GM23248 (cell line): ENCODE measurements at regions not wholly inside any gene's neighbourhood (a gene's known extent, or its start where the extent isn't known, plus 50 kb on each side); places are given as distances from the start of the nearest gene placed in this dataset.

Experiments
- DNase-seq: peaks from one replicate; pipeline ENCODE4 v3.0.0-alpha.2; 2015
- H2AFZ ChIP-seq: fragments of 200-600 bp; sonication (generic); 2 replicates; pipeline ENCODE4 v1.6.1; 2016; ENCODE audit warnings: antibody characterized with exemption
- H3F3A ChIP-seq: fragments of 200-600 bp; sonication (generic); 2 replicates; pipeline ENCODE4 v1.6.1; 2016; ENCODE audit warnings: mild to moderate bottlenecking, antibody characterized with exemption, mixed run types; ENCODE audit not compliant: insufficient read depth
- H3K27ac ChIP-seq: fragments of 200-600 bp; sonication (generic); 2 replicates; pipeline ENCODE4 v1.5.1; 2016; ENCODE audit warnings: mild to moderate bottlenecking
- H3K27me3 ChIP-seq: fragments of 200-600 bp; sonication (generic); replicated peaks from 2 replicates; pipeline ENCODE4 v1.6.1; 2016; ENCODE audit warnings: mild to moderate bottlenecking; ENCODE audit not compliant: insufficient read depth
- H3K36me3 ChIP-seq: fragments of 200-600 bp; sonication (generic); 2 replicates; pipeline ENCODE4 v1.6.1; 2016; ENCODE audit warnings: low read depth, mild to moderate bottlenecking
- H3K4me1 ChIP-seq: fragments of 200-600 bp; sonication (generic); 2 replicates; pipeline ENCODE4 v1.6.1; 2016; ENCODE audit warnings: mild to moderate bottlenecking; ENCODE audit not compliant: insufficient read depth
- H3K4me2 ChIP-seq: fragments of 200-600 bp; sonication (generic); one replicate; pipeline ENCODE4 v1.6.1; 2016; ENCODE audit warnings: mild to moderate bottlenecking; ENCODE audit not compliant: unreplicated experiment
- H3K4me3 ChIP-seq: fragments of 200-600 bp; sonication (generic); 2 replicates; pipeline ENCODE4 v1.5.1; 2016; ENCODE audit warnings: mild to moderate bottlenecking
- H3K79me2 ChIP-seq: fragments of 200-600 bp; sonication (generic); 2 replicates; pipeline ENCODE4 v1.6.1; 2016; ENCODE audit warnings: mild to moderate bottlenecking; ENCODE audit not compliant: insufficient read depth
- H3K9ac ChIP-seq: fragments of 200-600 bp; sonication (generic); 2 replicates; pipeline ENCODE4 v1.6.1; 2016; ENCODE audit warnings: mild to moderate bottlenecking
- H3K9me2 ChIP-seq: fragments of 200-600 bp; sonication (generic); 2 replicates; pipeline ENCODE4 v1.6.1; 2016; ENCODE audit warnings: mixed run types, mild to moderate bottlenecking, moderate library complexity; ENCODE audit not compliant: insufficient read depth
- H3K9me3 ChIP-seq: fragments of 200-600 bp; sonication (generic); one replicate; pipeline ENCODE4 v1.6.1; 2017; ENCODE audit warnings: low read depth
- H4K20me1 ChIP-seq: fragments of 200-600 bp; sonication (generic); 2 replicates; pipeline ENCODE4 v1.6.0; 2016; ENCODE audit not compliant: insufficient read depth
- EZH2 ChIP-seq: fragments of 200-600 bp; sonication (generic); IDR thresholded peaks from 2 replicates; pipeline ENCODE4 v1.6.1; 2018; ENCODE audit warnings: antibody characterized with exemption, mild to moderate bottlenecking; ENCODE audit not compliant: insufficient read depth, poor library complexity, severe bottlenecking
- EZH2phosphoT487 ChIP-seq: fragments of 200-600 bp; sonication (generic); IDR thresholded peaks from 2 replicates; pipeline ENCODE4 v1.6.1; 2018; ENCODE audit warnings: antibody characterized with exemption, moderate library complexity, mild to moderate bottlenecking, low read depth; ENCODE audit not compliant: insufficient read depth
- WGBS, 2 experiments: methylation state at CpG; one replicate each; pipeline ENCODE4 v1.1.6; 2015 to 2017; ENCODE audit warnings: low lambda C conversion rate in 2 of 2, low coverage in 1 of 2; ENCODE audit errors: missing lambda C conversion rate in 2 of 2; 5-methylcytosine and 5-hydroxymethylcytosine counted together
- in situ Hi-C: fragments of 300-500 bp; cut with MboI; formaldehyde crosslinking; loops from 2 replicates; pipeline ENCODE4 v1.15.0; 2020

- no peak overlapping the region for H3K4me2 ChIP-seq
- no peak overlapping the region for H3K9ac ChIP-seq
- TF ChIP-seq EZH2 (no peak), EZH2phosphoT487 (no peak)
- no peak overlapping the region for H3K4me3 ChIP-seq
- no peaks in the 10 kb centered on the region for H3K79me2 ChIP-seq
- H3K9me3 ChIP-seq = no peaks in the 10 kb centered on the region
- no peak overlapping the region for H2AFZ ChIP-seq
- 0 out of 2 replicates have a peak, but pooled peaks cover 10% of the 10 kb centered on the region for H3K27me3 ChIP-seq
- 74 to 77% methylated on average over 6 to 7 of the region's 7 CpGs for WGBS, 2 experiments
- no peaks in the 10 kb centered on the region for H3K9me2 ChIP-seq
- H3F3A ChIP-seq = no peaks in the 10 kb centered on the region
- no peak for DNase-seq
- H3K27ac ChIP-seq = no peak overlapping the region
- in situ Hi-C loops = no loop called here
- no peaks in the 10 kb centered on the region for H3K4me1 ChIP-seq
- no peaks in the 10 kb centered on the region for H4K20me1 ChIP-seq
- no peaks in the 10 kb centered on the region for H3K36me3 ChIP-seq
Observed at GRCh38 chr3:72673011-72673771, 175.1 kb downstream of the SHQ1 start.

- H3K9ac ChIP-seq = no peak overlapping the region
- H3F3A ChIP-seq = 0 out of 2 replicates have a peak, but pooled peaks cover 9% of the 10 kb centered on the region
- H2AFZ ChIP-seq = no peak overlapping the region
- H3K4me1 ChIP-seq = peaks cover 8% of the 10 kb centered on the region
- TF ChIP-seq EZH2 = no peak
- H3K79me2 ChIP-seq = no peaks in the 10 kb centered on the region
- in situ Hi-C loops = no loop called here
- 78 to 88% methylated on average over 2 of the region's 2 CpGs for WGBS, 2 experiments
- H3K4me2 ChIP-seq = no peak overlapping the region
- no peak overlapping the region for H3K4me3 ChIP-seq
- H3K9me3 ChIP-seq = no peaks in the 10 kb centered on the region
- H3K27ac ChIP-seq = no peak overlapping the region
- H3K27me3 ChIP-seq = peaks cover 4% of the 10 kb centered on the region; the same call in 1 of the 2 replicates
- H3K9me2 ChIP-seq = no peaks in the 10 kb centered on the region
- no peak for DNase-seq
- no peaks in the 10 kb centered on the region for H3K36me3 ChIP-seq
- no peaks in the 10 kb centered on the region for H4K20me1 ChIP-seq
Observed at GRCh38 chr3:72669224-72669623, 179.0 kb downstream of the SHQ1 start.

GRCh38 chr3:72666447-72666755, 181.8 kb downstream of the SHQ1 start:
- no peak overlapping the region for H3K4me2 ChIP-seq
- H3K79me2 ChIP-seq = no peaks in the 10 kb centered on the region
- no peak overlapping the region for H3K9ac ChIP-seq
- H3K9me3 ChIP-seq = no peaks in the 10 kb centered on the region
- TF ChIP-seq EZH2 (no peak), EZH2phosphoT487 (no peak)
- peaks cover 21% of the 10 kb centered on the region for H3K4me1 ChIP-seq
- H4K20me1 ChIP-seq = no peaks in the 10 kb centered on the region
- in situ Hi-C loops = no loop called here
- no peak for DNase-seq
- H3K36me3 ChIP-seq = no peaks in the 10 kb centered on the region
- 75 to 82% methylated on average over 3 of the region's 3 CpGs for WGBS, 2 experiments
- no peak overlapping the region for H3K4me3 ChIP-seq
- H3K9me2 ChIP-seq = no peaks in the 10 kb centered on the region
- H3K27ac ChIP-seq = no peak overlapping the region
- peaks cover 4% of the 10 kb centered on the region; the same call in 1 of the 2 replicates for H3K27me3 ChIP-seq
- H3F3A ChIP-seq = peaks cover 15% of the 10 kb centered on the region; the same call in 1 of the 2 replicates
- no peak overlapping the region for H2AFZ ChIP-seq

GRCh38 chr3:72665701-72666446, 182.4 kb downstream of the SHQ1 start:
- H3K4me1 ChIP-seq = peaks cover 22% of the 10 kb centered on the region
- no peak overlapping the region for H3K9ac ChIP-seq
- 76 to 79% methylated on average over 13 of the region's 13 CpGs for WGBS, 2 experiments
- no peaks in the 10 kb centered on the region for H3K36me3 ChIP-seq
- no peaks in the 10 kb centered on the region for H3K9me3 ChIP-seq
- H2AFZ ChIP-seq = no peak overlapping the region
- no peak overlapping the region for H3K4me3 ChIP-seq
- no peaks in the 10 kb centered on the region for H3K79me2 ChIP-seq
- no peaks in the 10 kb centered on the region for H3K9me2 ChIP-seq
- no peak overlapping the region for H3K4me2 ChIP-seq
- no peak for TF ChIP-seq EZH2
- TF ChIP-seq EZH2phosphoT487 = no peak
- DNase-seq = peak; percentile 60
- H4K20me1 ChIP-seq = no peaks in the 10 kb centered on the region
- peaks cover 4% of the 10 kb centered on the region; the same call in 1 of the 2 replicates for H3K27me3 ChIP-seq
- H3F3A ChIP-seq = peaks cover 15% of the 10 kb centered on the region; the same call in 1 of the 2 replicates
- in situ Hi-C loops = no loop called here
- H3K27ac ChIP-seq = no peak overlapping the region
